CD4-positive, alpha-beta T cell treated with Interleukin-1 beta for 1 hour (primary cell): ENCODE measurements at regions not wholly inside any gene's neighbourhood (a gene's known extent, or its start where the extent isn't known, plus 50 kb on each side); places are given as distances from the start of the nearest gene placed in this dataset.

ENCODE experiments used
- DNase-seq, 2 donors: peaks; one replicate each; pipeline ENCODE4 v3.0.0-alpha.2; 2020 to 2022

GRCh38 chr2:222146488-222146887 is 152.3 kb downstream of the PAX3 start:
- DNase-seq, result no peak

- DNase-seq, result no peak
Observed at GRCh38 chr2:222142027-222142426, 156.8 kb downstream of the PAX3 start.

DNA sequence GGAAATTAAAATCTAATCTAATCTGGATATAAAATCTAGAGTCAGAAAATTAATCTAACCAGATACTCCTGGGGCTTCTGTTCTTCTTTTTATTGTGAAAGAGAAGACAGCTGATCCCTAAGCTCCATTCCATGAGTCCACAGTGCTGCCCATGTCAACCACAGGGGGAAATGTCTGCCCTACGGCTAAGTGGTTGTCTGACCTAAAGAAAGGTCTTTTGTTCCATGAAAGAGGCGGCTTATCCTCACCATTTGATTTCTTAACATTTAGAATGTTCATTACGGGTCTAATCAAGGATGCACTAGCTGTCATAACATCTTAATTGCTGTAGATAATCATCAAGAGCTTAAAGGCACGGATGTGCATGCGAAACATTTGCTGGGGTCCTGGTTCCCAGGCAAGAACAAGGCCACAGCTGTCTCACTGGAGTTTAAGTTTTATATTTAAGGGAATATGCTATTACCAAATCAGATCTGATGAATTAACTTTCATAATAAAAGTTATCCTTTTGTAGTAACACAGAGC is 162.6 kb downstream of the PAX3 start:
- DNase-seq, result no peak

- DNase-seq, result no peak
Observed at GRCh38 chr2:222134654-222135053, 164.1 kb downstream of the PAX3 start.

DNA sequence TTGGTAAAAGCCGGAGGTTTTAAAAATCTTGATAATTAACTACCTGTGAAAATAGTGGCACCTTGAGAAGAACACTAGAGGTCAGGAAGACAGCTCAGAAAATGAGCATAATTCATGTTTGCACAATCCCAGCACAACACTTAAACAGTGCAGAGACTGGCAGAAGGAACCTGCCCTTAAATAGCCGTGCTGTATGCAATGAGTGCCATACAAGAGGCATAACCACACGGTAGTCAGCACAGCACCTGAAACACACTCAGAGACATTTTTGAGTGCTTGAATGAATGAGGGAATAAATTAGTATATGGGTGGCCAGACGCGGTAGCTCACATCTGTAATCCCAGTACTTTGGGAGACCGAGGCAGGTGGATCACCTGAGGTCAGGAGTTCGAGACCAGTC is 164.9 kb downstream of the PAX3 start:
- no peak for DNase-seq

DNA sequence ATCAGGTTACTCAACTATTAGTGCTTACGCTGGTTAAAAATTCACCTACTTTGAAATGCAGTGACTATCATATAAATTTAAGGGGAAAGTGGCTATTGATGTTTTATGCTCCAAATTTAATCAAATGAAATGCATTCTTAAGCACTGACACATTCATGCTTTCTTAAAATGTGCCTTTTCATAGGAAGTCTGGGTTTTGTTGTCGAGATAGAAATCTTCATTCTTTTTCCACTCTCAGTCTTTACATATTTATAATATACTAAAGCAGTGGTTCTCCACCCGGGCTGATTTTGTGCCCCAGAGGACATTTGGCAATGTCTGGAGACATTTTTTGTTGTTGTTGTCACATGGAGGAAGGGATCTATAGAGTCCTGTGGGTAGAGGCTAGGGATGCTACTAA is 167.9 kb downstream of the PAX3 start:
- DNase-seq, result no peak

- DNase-seq, result no peak
Observed at GRCh38 chr2:222127660-222128059, 171.1 kb downstream of the PAX3 start.

GRCh38 chr2:222120933-222121332 is 177.9 kb downstream of the PAX3 start:
- DNase-seq, result no peak

GRCh38 chr2:222115296-222115695 is 183.5 kb downstream of the PAX3 start:
- DNase-seq, result no peak

GRCh38 chr2:222108957-222109585 is 189.7 kb downstream of the PAX3 start:
- no peak for DNase-seq

GRCh38 chr2:222108497-222108896 is 190.3 kb downstream of the PAX3 start:
- DNase-seq, result no peak

DNA sequence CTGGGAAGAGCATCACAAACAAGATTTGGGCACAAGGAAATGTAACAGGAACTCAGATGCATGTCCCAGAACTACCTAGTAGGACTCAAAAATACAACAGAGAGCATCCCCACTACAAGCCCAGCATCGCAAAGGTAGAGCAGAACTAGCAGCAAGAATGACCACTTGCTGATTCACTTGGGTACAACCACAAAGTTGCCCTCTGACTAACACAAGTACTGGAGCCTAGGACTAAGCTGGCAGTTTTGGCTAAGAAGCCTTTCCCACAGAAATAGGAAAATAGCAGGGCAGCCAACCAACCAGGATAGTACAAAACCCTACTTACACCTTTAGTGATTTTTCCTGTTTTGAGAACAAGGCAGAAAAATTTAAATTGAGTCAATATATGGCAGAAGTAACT is 193.8 kb downstream of the PAX3 start:
- DNase-seq, result no peak

GRCh38 chr2:222102575-222103349 is 196.0 kb downstream of the PAX3 start:
- no peak for DNase-seq

DNA sequence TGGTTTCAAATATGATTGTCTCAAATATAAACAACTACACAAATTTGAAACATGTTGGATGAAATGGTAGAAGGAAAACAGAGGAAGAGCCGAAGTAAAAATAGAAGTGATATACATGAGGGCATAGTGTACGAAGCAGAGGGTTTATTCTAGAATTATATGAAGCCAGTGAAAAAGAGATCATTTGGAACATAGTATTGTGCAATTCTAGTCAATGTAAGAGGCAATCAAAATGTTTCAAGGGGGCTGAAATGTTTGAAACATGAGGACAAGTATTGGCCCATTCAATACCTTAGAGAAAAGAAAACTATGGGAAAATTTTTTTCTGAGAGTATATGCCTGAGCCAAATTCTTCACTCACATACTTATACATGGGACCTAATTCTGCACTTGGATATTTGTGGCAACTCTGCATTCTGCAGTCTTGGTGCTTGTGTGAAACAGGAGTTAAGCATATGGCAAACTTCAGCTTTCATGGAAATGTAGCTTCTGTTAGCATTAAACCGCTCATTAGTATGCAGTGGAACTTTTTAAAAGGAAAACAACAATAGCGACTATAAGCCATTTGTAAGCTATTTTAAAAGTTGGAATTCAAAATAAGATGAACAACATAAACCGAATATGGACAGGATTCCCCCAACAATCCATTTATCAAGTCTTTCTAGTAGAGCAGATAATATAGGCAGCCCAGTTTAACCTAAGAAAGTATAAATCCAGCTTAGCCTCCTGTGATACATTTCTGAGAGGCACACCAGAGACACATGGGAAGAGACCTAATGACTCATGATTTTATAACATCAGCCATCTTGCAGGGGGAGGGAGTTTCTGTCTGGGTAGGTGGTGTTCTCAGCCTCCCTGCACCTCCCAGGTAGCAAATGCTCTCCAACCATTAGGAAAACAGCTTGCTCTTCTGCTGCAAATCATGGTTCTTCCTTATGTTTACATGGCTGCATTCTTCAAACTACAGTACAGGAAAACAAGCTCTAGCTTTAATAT is 197.8 kb downstream of the PAX3 start:
- no peak for DNase-seq

DNA sequence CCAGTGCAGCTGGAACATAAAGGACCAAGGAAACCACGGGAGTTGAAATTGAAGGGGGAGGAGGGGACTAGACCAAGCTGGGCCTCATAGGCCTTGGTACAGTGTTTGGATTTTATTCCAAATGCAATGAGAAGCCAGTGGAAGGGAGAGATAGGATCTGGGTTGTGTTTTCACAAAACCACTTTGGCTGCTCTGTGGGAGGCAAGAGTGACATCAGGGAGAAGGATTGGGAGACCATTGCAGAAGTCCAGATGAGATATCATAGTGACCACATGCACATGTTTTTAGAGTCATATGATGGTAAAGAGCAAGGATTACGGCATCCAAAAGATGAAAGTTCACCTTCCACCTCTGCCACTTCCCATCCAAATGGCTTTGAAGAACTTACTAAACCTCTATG is 210.2 kb downstream of the PAX3 start:
- DNase-seq, result no peak

GRCh38 chr2:222087998-222088397 is 210.8 kb downstream of the PAX3 start:
- DNase-seq, result no peak

GRCh38 chr2:222082201-222082600 is 216.6 kb downstream of the PAX3 start:
- no peak for DNase-seq

GRCh38 chr2:222080141-222080540 is 218.7 kb downstream of the PAX3 start:
- no peak for DNase-seq

DNA sequence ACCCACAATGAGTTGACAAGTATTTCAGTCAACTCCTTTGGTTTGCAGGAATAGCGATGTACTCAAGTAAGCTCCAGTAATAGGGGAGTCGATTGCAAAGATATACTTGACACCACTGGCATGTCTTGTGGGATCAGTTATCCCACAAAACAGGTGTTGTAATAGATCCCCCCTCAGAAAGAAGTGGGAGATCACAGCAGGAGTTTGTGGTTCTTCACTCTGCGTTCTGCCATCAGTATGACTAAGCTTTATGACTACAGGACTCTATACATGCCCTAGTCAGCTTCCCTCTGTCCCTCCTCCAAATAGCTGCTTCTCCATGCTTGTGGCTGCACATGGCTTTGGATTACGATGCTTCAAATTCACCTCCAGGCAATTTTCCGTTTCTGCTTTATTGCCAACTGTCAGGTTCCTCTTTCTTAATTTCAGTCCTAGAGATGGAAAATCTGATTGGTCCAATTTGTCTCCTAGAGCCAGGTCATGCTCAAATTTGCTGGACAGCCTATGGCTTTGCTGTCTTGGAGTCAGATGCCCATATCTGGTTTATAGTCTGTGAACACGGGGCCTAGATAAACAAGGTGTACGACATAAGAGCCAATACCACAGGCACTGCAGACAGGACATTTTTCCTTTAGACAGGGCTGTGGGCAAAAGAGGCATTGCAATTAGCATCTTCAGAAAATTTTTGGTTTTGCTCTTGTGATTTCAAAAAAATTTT is 221.7 kb downstream of the PAX3 start:
- DNase-seq, result no peak

GRCh38 chr2:222074674-222075073 is 224.1 kb downstream of the PAX3 start:
- no peak for DNase-seq

DNA sequence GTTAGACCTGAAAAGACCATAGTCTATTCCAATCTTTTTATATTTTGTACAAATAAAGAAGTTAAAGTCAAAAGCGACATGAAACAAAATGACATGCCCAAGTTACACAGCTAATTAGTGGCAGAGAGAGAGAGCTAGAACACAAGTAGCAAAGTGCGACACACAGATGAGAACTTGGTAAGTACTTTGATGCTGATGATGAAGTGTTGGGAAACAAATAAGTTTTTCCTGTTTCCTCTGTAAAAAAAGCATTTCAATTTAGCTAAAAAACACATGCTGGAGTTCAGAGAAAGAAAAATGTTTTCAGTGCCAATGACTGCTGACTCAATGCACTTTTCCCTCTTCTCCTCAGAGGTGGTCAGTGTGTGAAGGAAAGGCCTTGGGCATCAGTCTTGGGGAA is 226.9 kb downstream of the PAX3 start:
- DNase-seq, result no peak

- no peak for DNase-seq
Observed at GRCh38 chr2:222064286-222064685, 234.5 kb downstream of the PAX3 start.
